ENCODE measurements at regions not wholly inside any gene's neighbourhood (a gene's known extent, or its start where the extent isn't known, plus 50 kb on each side); places are given as distances from the start of the nearest gene placed in this dataset.

- TF ChIP-seq POLR2AphosphoS5 (IDR thresholded peaks at IDR 0.05; ENCODE audit: borderline replicate concordance, low read depth, low read length) (no peak), EZH2 (IDR thresholded peaks at IDR 0.05) (no peak), FOXP2 (optimal IDR thresholded peaks at IDR 0.05; ENCODE audit: control extremely low read depth, extremely low read length, insufficient read depth) (no peak)
Observed at GRCh38 chr13:32914686-32915085, 101.5 kb upstream of the KL start.
